Epidermal melanocyte (primary cell): ENCODE measurements at regions not wholly inside any gene's neighbourhood (a gene's known extent, or its start where the extent isn't known, plus 50 kb on each side); places are given as distances from the start of the nearest gene placed in this dataset.
"Not testable (repeated sequence)": the region's sequence is repeated elsewhere in the genome, so short reads cannot be mapped to it uniquely, and the experiment has no call there.

ENCODE experiments used
- DNase-seq: peaks from one replicate; pipeline ENCODE4 v3.0.0; 2011; ENCODE audit warnings: low spot score; ENCODE audit not compliant: insufficient read length

DNA sequence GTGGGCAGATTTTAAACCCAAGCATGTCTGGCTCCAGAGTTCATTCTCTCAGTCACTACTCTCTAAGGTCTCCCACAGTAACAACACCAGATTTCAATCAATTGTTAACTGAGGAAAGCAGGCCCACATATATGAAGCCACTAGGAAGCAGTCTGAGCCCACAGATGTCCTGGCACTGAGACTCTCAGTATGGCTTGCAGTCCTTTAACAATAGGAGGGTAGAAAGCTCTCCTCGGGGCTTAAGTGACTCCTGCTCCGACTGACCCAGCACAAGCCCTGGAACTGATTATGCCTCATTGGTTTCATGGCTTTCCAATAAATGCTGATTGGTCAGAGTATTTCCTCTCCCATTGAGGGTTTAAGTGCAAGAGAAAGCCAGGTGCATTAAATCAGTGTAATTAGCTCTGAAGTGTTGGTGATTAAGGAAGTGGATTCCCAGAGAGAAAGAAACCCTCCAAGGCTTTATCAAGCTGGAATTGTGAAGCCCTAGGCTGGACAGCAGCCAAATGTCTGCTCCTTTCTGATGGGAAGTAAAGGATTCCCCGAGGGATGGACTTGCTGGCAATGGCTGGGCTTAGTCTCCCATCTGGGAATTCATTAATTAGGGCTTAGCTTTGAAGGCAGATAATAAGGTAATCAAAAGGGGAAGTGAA is 76.6 kb upstream of the PROKR2 start:
- DNase-seq, result no peak

DNA sequence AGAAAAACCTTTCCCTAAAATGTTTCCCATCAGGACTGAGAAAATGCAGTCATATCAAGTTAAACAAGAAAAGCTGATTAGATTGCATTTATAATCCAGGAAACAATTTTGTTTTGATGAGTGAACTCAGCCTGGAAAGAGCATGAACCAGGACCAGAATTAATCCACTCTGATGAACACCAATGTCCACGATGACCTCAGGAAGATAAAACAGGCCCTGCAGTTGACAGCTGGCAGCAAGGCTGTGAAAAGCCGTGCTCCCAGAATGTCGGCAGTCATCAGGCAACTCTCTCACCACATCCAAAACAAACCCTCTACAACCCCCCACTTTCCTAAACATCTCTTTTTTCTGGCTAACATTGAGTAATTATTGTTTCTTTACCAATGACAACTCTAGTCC is 74.0 kb upstream of the PROKR2 start:
- no peak for DNase-seq

DNA sequence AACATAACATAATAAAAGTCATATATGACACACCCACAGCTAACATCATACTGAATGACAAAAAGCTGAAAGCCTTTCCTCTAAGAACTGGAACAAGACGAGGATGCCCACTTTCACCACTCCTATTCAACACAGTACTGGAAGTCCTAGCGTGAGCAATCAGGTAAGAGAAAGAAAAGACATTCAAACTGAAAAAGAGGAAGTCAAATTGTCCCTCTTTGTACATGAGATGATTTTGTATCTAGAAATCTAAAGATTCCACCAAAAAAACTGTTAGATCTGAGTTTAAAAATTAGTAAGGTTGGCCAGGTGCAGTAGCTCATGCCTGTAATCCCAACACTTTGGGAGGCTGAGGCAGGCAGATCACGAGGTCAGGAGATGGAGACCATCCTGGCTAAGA is 70.1 kb upstream of the PROKR2 start:
- DNase-seq, result not testable (repeated sequence)

DNA sequence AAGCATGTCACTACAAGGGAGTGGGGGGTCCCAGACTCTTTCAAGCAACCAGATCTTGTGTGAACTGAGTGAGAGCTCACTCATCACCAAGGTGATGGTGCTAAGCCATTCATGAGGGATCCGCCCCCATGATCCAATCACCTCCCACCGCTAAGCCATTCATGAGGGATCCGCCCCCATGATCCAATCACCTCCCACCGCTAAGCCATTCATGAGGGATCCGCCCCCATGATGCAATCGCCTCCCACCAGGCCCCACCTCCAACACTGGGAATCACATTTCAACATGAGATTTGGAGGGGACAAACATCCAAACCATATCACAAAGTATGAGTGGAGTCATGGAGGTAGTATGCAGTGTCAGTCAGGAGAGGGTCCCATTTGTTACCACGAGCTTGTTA is 64.8 kb upstream of the PROKR2 start:
- not testable (repeated sequence) for DNase-seq

DNA sequence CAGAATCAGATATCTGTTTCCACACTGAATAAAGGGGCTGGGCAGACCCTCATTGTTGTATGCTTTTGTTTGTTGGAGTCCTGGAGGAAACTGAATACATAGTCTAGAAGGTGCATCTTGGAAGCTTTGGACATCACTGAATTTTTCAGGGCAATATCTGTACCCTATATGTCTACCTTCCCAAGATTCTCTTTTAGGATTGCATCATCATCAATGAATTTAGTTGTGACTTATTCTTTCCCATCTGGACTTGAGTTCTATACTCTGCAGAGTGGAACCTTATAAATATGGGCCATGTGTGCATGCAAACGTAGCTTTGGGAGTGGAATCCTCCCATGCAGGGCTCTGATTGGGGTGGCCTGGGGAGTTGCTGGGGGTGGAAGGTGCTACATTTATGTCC is 60.7 kb upstream of the PROKR2 start:
- DNase-seq, result no peak

DNA sequence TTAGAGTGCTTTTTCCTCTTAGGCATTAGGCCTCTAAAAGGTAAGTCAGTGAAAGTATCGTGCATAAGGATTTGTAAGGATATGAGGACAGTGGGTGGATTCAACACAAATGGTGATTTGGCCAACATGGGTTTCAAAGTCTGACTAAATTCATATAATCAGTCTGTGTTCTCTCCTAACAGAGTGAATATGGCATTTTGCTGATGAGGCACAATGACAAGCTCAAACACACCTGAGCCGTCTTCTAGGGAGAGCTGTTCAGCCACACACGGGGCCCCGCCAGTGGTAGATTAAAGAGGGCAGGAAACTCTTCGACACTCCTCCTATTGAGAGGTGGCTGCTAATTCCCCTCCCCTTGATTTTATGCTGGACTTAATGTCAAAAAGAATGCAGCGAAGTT is 59.5 kb upstream of the PROKR2 start:
- no peak for DNase-seq

DNA sequence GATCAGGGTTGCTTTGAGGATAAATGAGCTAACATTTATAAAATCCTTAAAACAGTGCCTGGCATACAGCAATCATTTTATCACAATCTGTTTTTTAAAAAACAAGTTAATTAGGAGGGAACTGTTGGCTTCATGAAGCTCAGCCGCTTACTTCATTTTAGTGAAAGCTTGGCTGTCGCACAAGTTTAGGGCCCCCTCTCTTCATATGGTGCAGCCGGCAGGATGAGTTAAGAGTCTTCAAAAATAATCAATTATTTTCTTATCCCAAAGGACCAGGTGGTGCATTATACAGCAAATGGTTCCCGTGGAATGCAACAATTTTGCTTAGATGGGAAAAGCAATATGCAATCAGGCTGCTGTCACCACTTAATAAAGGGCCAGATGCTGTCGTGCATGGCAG is 57.4 kb upstream of the PROKR2 start:
- DNase-seq, result no peak

DNA sequence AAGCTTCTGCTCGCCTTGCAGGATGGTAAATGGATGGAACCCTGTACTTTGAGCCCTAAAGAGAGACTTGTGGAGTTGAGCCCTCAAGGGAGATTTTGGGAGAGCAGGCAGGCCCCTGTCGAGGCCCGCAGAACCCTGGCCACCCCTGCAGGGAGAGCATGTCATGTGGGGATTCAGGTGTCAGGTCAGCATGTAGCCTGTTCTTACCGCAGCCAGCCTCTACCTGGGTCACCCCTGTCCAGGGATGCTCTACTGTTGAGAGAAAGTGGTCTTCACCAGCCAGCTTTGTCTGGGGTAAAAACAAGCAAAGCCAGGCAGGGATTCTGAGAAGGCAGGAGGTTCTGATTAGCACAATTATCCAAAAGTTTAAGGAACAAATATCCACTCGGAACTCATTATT is 55.6 kb upstream of the PROKR2 start:
- DNase-seq, result no peak

DNA sequence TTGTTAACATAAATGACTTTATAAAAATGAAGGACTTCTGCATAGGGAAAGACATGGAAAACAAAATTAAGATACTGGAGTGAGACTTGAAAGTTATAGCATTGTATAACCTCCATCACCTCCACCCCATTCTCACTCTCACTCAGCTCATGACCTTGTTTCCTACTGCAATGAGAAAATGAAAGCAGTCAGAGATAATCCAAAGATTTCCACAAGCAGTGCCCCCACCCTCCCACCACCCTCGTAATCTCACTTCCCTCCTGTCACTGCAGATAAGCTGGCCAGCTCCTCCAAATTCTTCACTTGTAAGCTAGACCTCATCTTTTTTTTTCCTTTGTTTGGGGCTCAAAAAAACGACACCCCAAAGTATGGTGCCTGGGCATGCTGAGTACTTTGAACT is 52.9 kb upstream of the PROKR2 start:
- DNase-seq, result no peak
